OCI-LY1 (cell line): ENCODE measurements at regions not wholly inside any gene's neighbourhood (a gene's known extent, or its start where the extent isn't known, plus 50 kb on each side); places are given as distances from the start of the nearest gene placed in this dataset.

Experiments used
- EZH2 ChIP-seq: fragments of 200-600 bp; sonication (generic), shearing (Covaris generic); IDR thresholded peaks from 2 replicates; pipeline ENCODE4 v1.8.0; 2017; ENCODE audit warnings: borderline replicate concordance, mixed run types, mild to moderate bottlenecking, antibody characterized with exemption, low read length, moderate library complexity, mixed read lengths
- TF ChIP-seq, protein P1 (sequence below): fragments of 200-600 bp; sonication (generic), shearing (Covaris generic); IDR thresholded peaks from 2 replicates; pipeline ENCODE4 v1.5.1; 2017; ENCODE audit warnings: mild to moderate bottlenecking, antibody characterized with exemption, low read length, moderate library complexity, mixed read lengths

DNA sequence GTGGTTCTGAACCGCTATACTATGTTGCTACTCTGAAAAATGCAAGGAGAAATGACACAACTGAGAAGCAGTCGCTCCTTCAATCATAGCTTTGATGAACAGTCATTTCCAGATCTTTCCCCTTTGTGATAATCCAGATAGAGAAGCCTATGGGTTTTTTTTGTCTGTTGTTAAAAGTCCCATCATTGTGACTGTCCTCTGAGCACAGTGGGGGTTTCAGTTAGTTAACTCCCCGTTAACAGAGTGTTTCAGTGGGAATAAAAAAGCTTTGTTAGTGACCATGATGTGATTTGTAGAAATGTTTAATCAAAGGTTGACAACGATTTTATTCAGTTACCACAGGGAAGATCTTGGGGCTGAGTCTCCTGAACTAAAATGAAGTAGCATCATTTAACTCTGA, 176.2 kb upstream of the MAOA start:
- no peak for TF ChIP-seq EZH2
- TF ChIP-seq, protein P1, sequence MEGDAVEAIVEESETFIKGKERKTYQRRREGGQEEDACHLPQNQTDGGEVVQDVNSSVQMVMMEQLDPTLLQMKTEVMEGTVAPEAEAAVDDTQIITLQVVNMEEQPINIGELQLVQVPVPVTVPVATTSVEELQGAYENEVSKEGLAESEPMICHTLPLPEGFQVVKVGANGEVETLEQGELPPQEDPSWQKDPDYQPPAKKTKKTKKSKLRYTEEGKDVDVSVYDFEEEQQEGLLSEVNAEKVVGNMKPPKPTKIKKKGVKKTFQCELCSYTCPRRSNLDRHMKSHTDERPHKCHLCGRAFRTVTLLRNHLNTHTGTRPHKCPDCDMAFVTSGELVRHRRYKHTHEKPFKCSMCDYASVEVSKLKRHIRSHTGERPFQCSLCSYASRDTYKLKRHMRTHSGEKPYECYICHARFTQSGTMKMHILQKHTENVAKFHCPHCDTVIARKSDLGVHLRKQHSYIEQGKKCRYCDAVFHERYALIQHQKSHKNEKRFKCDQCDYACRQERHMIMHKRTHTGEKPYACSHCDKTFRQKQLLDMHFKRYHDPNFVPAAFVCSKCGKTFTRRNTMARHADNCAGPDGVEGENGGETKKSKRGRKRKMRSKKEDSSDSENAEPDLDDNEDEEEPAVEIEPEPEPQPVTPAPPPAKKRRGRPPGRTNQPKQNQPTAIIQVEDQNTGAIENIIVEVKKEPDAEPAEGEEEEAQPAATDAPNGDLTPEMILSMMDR, result no peak
